H1 (cell line): ENCODE measurements at regions not wholly inside any gene's neighbourhood (a gene's known extent, or its start where the extent isn't known, plus 50 kb on each side); places are given as distances from the start of the nearest gene placed in this dataset.

ENCODE experiments used
- CTCF ChIA-PET: fragments of 300-600 bp; sonication (Branson Sonifier 250); formaldehyde crosslinking; loops from one replicate; lab custom pipeline; 2021; ENCODE audit not compliant: partially characterized antibody; lab: Charles Lee
- POLR2A ChIA-PET: fragments of 300-600 bp; sonication (Branson Sonifier 250); formaldehyde crosslinking; loops from one replicate; lab custom pipeline; 2021; ENCODE audit warnings: inconsistent platforms; ENCODE audit not compliant: partially characterized antibody; lab: Charles Lee
- DNase-seq, 2 experiments: peaks; one replicate each; pipeline versions ENCODE4 v3.0.0 to v3.0.0-alpha.2; 2010 to 2022; ENCODE audit warnings: low spot score in 2 of 2, low read depth in 1 of 2, mixed read lengths in 1 of 2
- FAIRE-seq: peaks from 2 replicates; lab custom pipeline; 2011; peaks lifted over from hg19 to GRCh38; lab: Jason Lieb, UNC
- H2AFZ ChIP-seq: 2 replicates; pipeline ENCODE4 v1.8.1; 2012; ENCODE audit warnings: low read length, inconsistent platforms
- H2AK5ac ChIP-seq: 2 replicates; pipeline ENCODE4 v1.6.1; 2013; ENCODE audit warnings: low read depth, low read length
- H2BK120ac ChIP-seq: replicated peaks from 2 replicates; pipeline ENCODE3; 2013; ENCODE audit warnings: low read depth, low read length, inconsistent platforms
- H2BK12ac ChIP-seq: 2 replicates; pipeline ENCODE4 v1.6.1; 2013; ENCODE audit warnings: low read depth, low read length
- H2BK15ac ChIP-seq: 2 replicates; pipeline ENCODE4 v1.6.1; 2013; ENCODE audit warnings: low read length
- H2BK20ac ChIP-seq: 2 replicates; pipeline ENCODE4 v1.6.1; 2013; ENCODE audit warnings: low read length
- H2BK5ac ChIP-seq: 2 replicates; pipeline ENCODE4 v1.6.1; 2013; ENCODE audit warnings: low read depth, low read length
- H3K14ac ChIP-seq: 2 replicates; pipeline ENCODE4 v1.6.1; 2013; ENCODE audit warnings: inconsistent platforms; ENCODE audit not compliant: insufficient read length
- H3K18ac ChIP-seq: 2 replicates; pipeline ENCODE4 v1.6.1; 2013; ENCODE audit warnings: low read length; ENCODE audit errors: extremely low read depth
- H3K23ac ChIP-seq: 2 replicates; pipeline ENCODE4 v1.6.1; 2013; ENCODE audit warnings: inconsistent platforms; ENCODE audit not compliant: insufficient read length
- H3K23me2 ChIP-seq: 2 replicates; pipeline ENCODE4 v1.6.1; 2013; ENCODE audit warnings: low read depth, low read length
- H3K27ac ChIP-seq: 2 replicates; pipeline ENCODE4 v1.6.1; 2011; ENCODE audit warnings: low read depth, low read length, inconsistent platforms
- H3K27me3 ChIP-seq, 4 experiments: replicated peaks in 1 of 4; 1 replicate in 1 of 4; 2 replicates in 3 of 4; pipeline versions ENCODE4 v1.6.1 to v1.8.1; 2011 to 2013; ENCODE audit warnings: low read length in 3 of 4, mild to moderate bottlenecking in 3 of 4, inconsistent platforms in 2 of 4, mixed read lengths in 2 of 4, moderate library complexity in 1 of 4; ENCODE audit not compliant: control insufficient read depth in 3 of 4, insufficient read depth in 3 of 4; ENCODE audit errors: extremely low read depth in 1 of 4
- H3K36me3 ChIP-seq, 4 experiments: 2 replicates each; pipeline versions ENCODE4 v1.6.1 to v1.8.1; 2011 to 2013; ENCODE audit warnings: mild to moderate bottlenecking in 4 of 4, low read length in 3 of 4, moderate library complexity in 2 of 4, control low read depth in 1 of 4, inconsistent platforms in 1 of 4; ENCODE audit not compliant: insufficient read depth in 4 of 4, control insufficient read depth in 2 of 4
- H3K4ac ChIP-seq: replicated peaks from 2 replicates; pipeline ENCODE3; 2013; ENCODE audit warnings: low read length, low read depth, mixed read lengths, inconsistent platforms; ENCODE audit not compliant: insufficient read length
- H3K4me1 ChIP-seq, 4 experiments: replicated peaks in 1 of 4; 1 replicate in 1 of 4; 2 replicates in 3 of 4; pipeline versions ENCODE4 v1.6.1 to v1.8.1; 2011 to 2013; ENCODE audit warnings: low read length in 3 of 4, inconsistent platforms in 2 of 4, mixed read lengths in 1 of 4; ENCODE audit not compliant: insufficient read depth in 4 of 4, control insufficient read depth in 3 of 4
- H3K4me2 ChIP-seq, 2 experiments: 2 replicates each; pipeline versions ENCODE4 v1.6.1 to v1.8.1; 2011 to 2013; ENCODE audit warnings: low read depth in 2 of 2, low read length in 2 of 2, control low read depth in 1 of 2, inconsistent platforms in 1 of 2, mild to moderate bottlenecking in 1 of 2; ENCODE audit not compliant: insufficient read depth in 1 of 2
- H3K4me3 ChIP-seq, 4 experiments: fragments of 200-600, 300-600 bp in 1 of 4; sonication (generic), shearing (Covaris generic), sonication (Bioruptor Twin) in 1 of 4; 2 replicates each; pipeline versions ENCODE4 v1.5.1 to v1.8.1; 2011 to 2016; ENCODE audit warnings: low read length in 4 of 4, low read depth in 3 of 4, control low read depth in 2 of 4, inconsistent platforms in 2 of 4, mild to moderate bottlenecking in 2 of 4, mixed read lengths in 1 of 4, moderate library complexity in 1 of 4; ENCODE audit not compliant: insufficient read depth in 2 of 4; ENCODE audit errors: extremely low read depth in 1 of 4
- H3K56ac ChIP-seq: replicated peaks from 2 replicates; pipeline ENCODE3; 2013; ENCODE audit warnings: low read depth, mild to moderate bottlenecking, mixed read lengths, low read length, inconsistent platforms; ENCODE audit not compliant: insufficient read length
- H3K79me1 ChIP-seq: 2 replicates; pipeline ENCODE4 v1.6.1; 2013; ENCODE audit warnings: low read depth, low read length, control low read depth
- H3K79me2 ChIP-seq, 2 experiments: 2 replicates each; pipeline versions ENCODE4 v1.6.1 to v1.8.1; 2012 to 2013; ENCODE audit warnings: low read length in 2 of 2, mild to moderate bottlenecking in 2 of 2, inconsistent platforms in 1 of 2; ENCODE audit not compliant: insufficient read depth in 2 of 2, control insufficient read depth in 1 of 2
- H3K9ac ChIP-seq, 4 experiments: replicated peaks in 1 of 4; 1 replicate in 1 of 4; 2 replicates in 3 of 4; pipeline versions ENCODE4 v1.6.1 to v1.8.1; 2011 to 2013; ENCODE audit warnings: low read depth in 3 of 4, low read length in 3 of 4, control low read depth in 2 of 4, mild to moderate bottlenecking in 2 of 4, moderate library complexity in 2 of 4, inconsistent platforms in 1 of 4; ENCODE audit errors: extremely low read depth in 1 of 4
- H3K9me3 ChIP-seq, 2 experiments: 2 replicates each; pipeline versions ENCODE4 v1.6.1 to v1.8.1; 2012 to 2013; ENCODE audit warnings: mild to moderate bottlenecking in 2 of 2, moderate library complexity in 2 of 2, control low read depth in 1 of 2, inconsistent platforms in 1 of 2, low read depth in 1 of 2, low read length in 1 of 2, mixed read lengths in 1 of 2; ENCODE audit not compliant: insufficient read depth in 2 of 2
- H4K20me1 ChIP-seq, 2 experiments: replicated peaks in 1 of 2; 2 replicates each; pipeline versions ENCODE3 to v1.8.1; 2011 to 2013; ENCODE audit warnings: inconsistent platforms in 2 of 2, low read length in 2 of 2, mild to moderate bottlenecking in 1 of 2; ENCODE audit not compliant: insufficient read depth in 2 of 2, control insufficient read depth in 1 of 2
- H4K5ac ChIP-seq: 2 replicates; pipeline ENCODE4 v1.6.1; 2013; ENCODE audit warnings: low read length, low read depth, mixed read lengths, inconsistent platforms; ENCODE audit not compliant: insufficient read length
- H4K8ac ChIP-seq: 2 replicates; pipeline ENCODE4 v1.8.0; 2013; ENCODE audit warnings: mild to moderate bottlenecking, moderate library complexity, low read length, inconsistent platforms; ENCODE audit not compliant: insufficient read depth; ENCODE audit errors: extremely low read depth
- H4K91ac ChIP-seq: replicated peaks from 2 replicates; pipeline ENCODE3; 2013; ENCODE audit warnings: low read length, mixed read lengths, inconsistent platforms; ENCODE audit not compliant: insufficient read length
- ASH2L ChIP-seq: fragments of 200-600, 300-600 bp; sonication (generic); IDR thresholded peaks from one replicate; pipeline ENCODE4 v1.7.1; 2017; ENCODE audit warnings: low read length
- ATF2 ChIP-seq: IDR thresholded peaks from 2 replicates; pipeline ENCODE4 v1.6.1; 2012; ENCODE audit warnings: low read length, inconsistent platforms
- CHD1 ChIP-seq: IDR thresholded peaks from 2 replicates; pipeline ENCODE4 v1.6.1; 2012; ENCODE audit warnings: low read depth, low read length, improper control_type of control experiment
- GTF2F1 ChIP-seq: IDR thresholded peaks from 2 replicates; pipeline ENCODE4 v1.6.1; 2012; ENCODE audit warnings: low read depth, low read length, improper control_type of control experiment, borderline replicate concordance
- HDAC6 ChIP-seq: IDR thresholded peaks from one replicate; pipeline ENCODE4 v1.7.1; 2012; ENCODE audit warnings: low read depth, mild to moderate bottlenecking, inconsistent platforms, low read length, moderate library complexity
- POLR2AphosphoS5 ChIP-seq: IDR thresholded peaks from 2 replicates; pipeline ENCODE4 v1.6.1; 2011; ENCODE audit warnings: low read depth, low read length
- RAD21 ChIP-seq, 2 experiments: IDR thresholded peaks in 1 of 2; conservative IDR thresholded peaks in 1 of 2; 2 replicates each; pipeline ENCODE4 v1.6.1; 2011; ENCODE audit warnings: low read depth in 2 of 2, low read length in 2 of 2, improper control_type of control experiment in 1 of 2, inconsistent platforms in 1 of 2, mild to moderate bottlenecking in 1 of 2, moderate library complexity in 1 of 2
- RBBP5 ChIP-seq: IDR thresholded peaks from 2 replicates; pipeline ENCODE4 v1.7.1; 2012; ENCODE audit warnings: low read depth, mild to moderate bottlenecking, inconsistent platforms, low read length, moderate library complexity, borderline replicate concordance
- RNF2 ChIP-seq: fragments of 200-900, 300-1000 bp; sonication (generic); IDR thresholded peaks from 2 replicates; pipeline ENCODE4 v1.7.1; 2016; ENCODE audit warnings: borderline replicate concordance, low read depth, mild to moderate bottlenecking, antibody characterized with exemption, low read length; ENCODE audit not compliant: poor library complexity, severe bottlenecking; ENCODE audit errors: missing control alignments
- SIN3A ChIP-seq, 2 experiments: IDR thresholded peaks in 1 of 2; conservative IDR thresholded peaks in 1 of 2; 2 replicates each; pipeline ENCODE4 v1.6.1; 2011 to 2012; ENCODE audit warnings: low read length in 2 of 2, improper control_type of control experiment in 1 of 2, low read depth in 1 of 2, mild to moderate bottlenecking in 1 of 2
- SP4 ChIP-seq: IDR thresholded peaks from 2 replicates; pipeline ENCODE4 v1.6.1; 2012; ENCODE audit warnings: low read length, inconsistent platforms
- SUZ12 ChIP-seq: fragments of 200-600 bp; sonication (generic); IDR thresholded peaks from 2 replicates; pipeline ENCODE4 v1.6.1; 2012; ENCODE audit warnings: mild to moderate bottlenecking, inconsistent platforms, low read length, moderate library complexity, mixed read lengths
- TEAD4 ChIP-seq: IDR thresholded peaks from 2 replicates; pipeline ENCODE4 v1.6.1; 2012; ENCODE audit warnings: low read depth, low read length, inconsistent platforms, mixed read lengths
- WGBS, 2 experiments: shearing (Covaris generic) in 1 of 2; methylation state at CpG; one replicate each; pipeline versions ENCODE4 v1.1.6 to v1.1.7; 2013 to 2015; ENCODE audit warnings: low lambda C conversion rate in 2 of 2, mixed read lengths in 2 of 2, inconsistent platforms in 1 of 2, low coverage in 1 of 2, missing lambda C conversion rate in 1 of 2; ENCODE audit not compliant: insufficient replicate concordance in 2 of 2, insufficient coverage in 1 of 2, insufficient read length in 1 of 2; ENCODE audit errors: extremely low coverage in 1 of 2, missing lambda C conversion rate in 1 of 2; 5-methylcytosine and 5-hydroxymethylcytosine counted together

DNA sequence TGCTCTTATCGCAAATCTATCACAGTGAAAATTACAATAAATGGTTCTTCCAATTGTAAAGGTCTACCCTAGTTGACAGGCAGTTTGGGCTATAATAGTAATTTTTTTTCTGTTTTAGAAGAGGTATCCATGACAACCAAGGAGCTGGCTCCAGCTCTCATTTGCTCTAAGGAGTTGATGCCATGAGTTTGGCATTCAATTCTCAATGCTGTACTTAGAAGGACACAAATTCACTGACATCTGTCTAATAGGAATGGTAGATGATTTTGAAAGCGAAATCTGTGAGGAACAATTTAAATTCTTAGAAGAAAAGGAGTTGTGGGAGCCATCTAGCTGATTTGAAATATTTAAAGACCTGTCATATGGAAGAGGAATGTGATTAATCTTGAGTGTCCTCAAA lies 203.6 kb upstream of the DAB2 start:
- no peak overlapping the region for H3K14ac ChIP-seq
- H4K8ac ChIP-seq, result no peak overlapping the region
- H3K27ac ChIP-seq, result no peak overlapping the region
- CTCF ChIA-PET, result interaction anchor here (0.8 kb wide), 1 partner anchor 18 kb away, joined by 3 read pairs; no protein-coding TSS in a partner anchor
- H2BK20ac ChIP-seq, result no peak overlapping the region
- H3K4ac ChIP-seq, result no peak overlapping the region
- H3K56ac ChIP-seq, result no peak overlapping the region
- H2BK12ac ChIP-seq, result no peak overlapping the region
- H2BK15ac ChIP-seq, result no peak overlapping the region
- no peak overlapping the region for H3K4me2 ChIP-seq
- no peak overlapping the region for H2BK120ac ChIP-seq
- H4K5ac ChIP-seq, result no peak overlapping the region
- H4K91ac ChIP-seq, result no peak overlapping the region
- no peaks in the 10 kb centered on the region for H3K4me1 ChIP-seq
- no peak overlapping the region for H3K18ac ChIP-seq
- H3K36me3 ChIP-seq, result no peaks in the 10 kb centered on the region
- no peaks in the 10 kb centered on the region for H3K23me2 ChIP-seq
- H2AFZ ChIP-seq, result no peak overlapping the region
- no peak overlapping the region for H3K23ac ChIP-seq
- no peak overlapping the region for H3K4me3 ChIP-seq
- no peak overlapping the region for H2BK5ac ChIP-seq
- no peak overlapping the region for H3K9ac ChIP-seq
- 88% methylated on average over 2 of the region's 2 CpGs; no CpG with 5 or more reads in 1 of the 2 experiments for whole genome bisulfite sequencing, 2 experiments
- FAIRE-seq (no peak), DNase-seq (no peak)
- H2AK5ac ChIP-seq, result no peak overlapping the region
- H3K79me2 ChIP-seq, result no peaks in the 10 kb centered on the region
- POLR2A ChIA-PET, result no interaction called here
- no peaks in the 10 kb centered on the region for H3K9me3 ChIP-seq
- no peaks in the 10 kb centered on the region for H4K20me1 ChIP-seq
- no peaks in the 10 kb centered on the region for H3K79me1 ChIP-seq
- no peaks in the 10 kb centered on the region for H3K27me3 ChIP-seq
- TF ChIP-seq SUZ12, result no peak
- TF ChIP-seq POLR2AphosphoS5, result no peak
- no peak for TF ChIP-seq GTF2F1
- TF ChIP-seq ASH2L, result no peak
- TF ChIP-seq ATF2, result no peak
- TF ChIP-seq CHD1, result no peak
- TF ChIP-seq RAD21 (IDR thresholded peaks at IDR 0.05 in 1 of 2, conservative IDR thresholded peaks at IDR 0.05 in 1 of 2; ENCODE audit: low read depth in 2 of 2, low read length in 2 of 2), result no peak
- TF ChIP-seq SIN3A (conservative IDR thresholded peaks at IDR 0.05 in 1 of 2, IDR thresholded peaks at IDR 0.05 in 1 of 2; ENCODE audit: low read depth in 1 of 2, low read length in 2 of 2), result no peak
- TF ChIP-seq RBBP5, result no peak
- TF ChIP-seq TEAD4, result no peak
- no peak for TF ChIP-seq SP4
- no peak for TF ChIP-seq RNF2
- TF ChIP-seq HDAC6, result no peak
